GM23248 (cell line): ENCODE measurements at regions not wholly inside any gene's neighbourhood (a gene's known extent, or its start where the extent isn't known, plus 50 kb on each side); places are given as distances from the start of the nearest gene placed in this dataset.

Source experiments
- EZH2 ChIP-seq: fragments of 200-600 bp; sonication (generic); IDR thresholded peaks from 2 replicates; pipeline ENCODE4 v1.6.1; 2018; ENCODE audit warnings: antibody characterized with exemption, mild to moderate bottlenecking; ENCODE audit not compliant: insufficient read depth, poor library complexity, severe bottlenecking
- EZH2phosphoT487 ChIP-seq: fragments of 200-600 bp; sonication (generic); IDR thresholded peaks from 2 replicates; pipeline ENCODE4 v1.6.1; 2018; ENCODE audit warnings: antibody characterized with exemption, moderate library complexity, mild to moderate bottlenecking, low read depth; ENCODE audit not compliant: insufficient read depth

DNA sequence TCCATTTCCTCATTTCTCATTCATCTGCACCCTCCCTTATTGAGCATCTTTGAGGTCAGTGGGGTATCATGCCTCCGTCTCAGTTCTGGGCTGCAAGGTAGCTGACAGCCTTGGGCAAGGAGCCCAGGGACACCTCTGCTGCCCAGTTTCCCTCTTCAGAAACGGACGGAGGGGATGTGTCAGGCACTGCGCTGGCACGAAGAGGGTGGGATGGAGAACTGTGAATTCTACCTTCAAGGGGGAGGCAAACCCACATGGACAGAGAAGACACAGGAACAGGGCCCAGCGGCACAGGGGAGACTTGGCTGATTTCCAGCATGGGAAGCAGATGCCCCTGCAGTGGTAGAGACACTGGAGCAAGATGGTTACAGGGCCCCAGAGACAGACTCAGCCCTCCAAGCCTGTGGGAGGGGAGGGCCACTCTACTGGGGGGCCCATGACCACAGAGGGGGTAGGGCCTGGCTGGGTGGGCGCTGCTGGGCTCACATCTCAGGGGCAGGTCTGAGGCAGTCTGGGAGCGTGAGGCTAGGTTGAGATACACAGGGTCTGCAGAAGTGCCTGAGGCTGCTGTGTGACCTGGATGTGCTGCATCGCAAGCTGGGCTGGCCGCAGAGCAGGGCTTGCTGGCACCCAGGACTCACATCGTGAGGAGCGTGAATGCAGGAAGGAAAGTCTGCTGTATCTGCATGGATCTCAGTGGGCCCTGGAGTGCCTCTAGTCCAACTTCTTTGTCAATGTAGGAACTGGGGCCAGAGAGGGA, 92.3 kb downstream of the HS1BP3 start:
- TF ChIP-seq EZH2 = no peak
- TF ChIP-seq EZH2phosphoT487 = no peak
